SK-N-SH (cell line): ENCODE measurements at regions not wholly inside any gene's neighbourhood (a gene's known extent, or its start where the extent isn't known, plus 50 kb on each side); places are given as distances from the start of the nearest gene placed in this dataset.

Experiments
- small RNA-seq, 7 experiments: library from RNA; depleted of rRNA; stranded (forward); fragments of <200 nt; gene quantifications; one replicate each; pipeline ENCODE3, GENCODE V24; 2012

Small RNA genes in the stretch of these regions (small RNA-seq; reads per million reads assigned to genes)
- 0 reads per million in 7 experiments for gene AC026403.1
- 0 reads per million in 7 experiments for gene RF00561
- 0 reads per million in 7 experiments for gene RN7SKP60
- 0 reads per million in 7 experiments for gene RNU6-168P
- 0 reads per million in 7 experiments for gene RNU6-209P
